GM13976 (cell line): ENCODE measurements at regions not wholly inside any gene's neighbourhood (a gene's known extent, or its start where the extent isn't known, plus 50 kb on each side); places are given as distances from the start of the nearest gene placed in this dataset.

Source experiments
- DNase-seq: peaks from one replicate; pipeline ENCODE4 v3.0.0; 2012; ENCODE audit warnings: low spot score
- CTCF ChIP-seq: IDR thresholded peaks from 2 replicates; pipeline ENCODE4 v1.5.1; 2012; ENCODE audit warnings: borderline replicate concordance, mild to moderate bottlenecking; ENCODE audit not compliant: insufficient read depth; ENCODE audit errors: extremely low read depth, missing control alignments, control extremely low read depth
- in situ Hi-C: fragments of 300-500 bp; cut with MboI; formaldehyde crosslinking; loops from one replicate; pipeline ENCODE4 v1.12.0; 2022; ENCODE audit warnings: low sequenced_read_pairs, mixed read lengths, inconsistent platforms; ENCODE audit not compliant: unreplicated experiment

- TF ChIP-seq CTCF, result no peak
- DNase-seq, result no peak
- in situ Hi-C loops, result no loop called here
These were observed 199.9 kb downstream of the SNX18 start for GRCh38 chr5:54717459-54717858.

GRCh38 chr5:54713923-54714581 lies 196.5 kb downstream of the SNX18 start:
- in situ Hi-C loops, result no loop called here
- no peak for TF ChIP-seq CTCF
- DNase-seq, result no peak

- in situ Hi-C loops, result no loop called here
- DNase-seq, result no peak
- TF ChIP-seq CTCF, result no peak
These were observed 191.5 kb downstream of the SNX18 start for GRCh38 chr5:54709096-54709495.

- in situ Hi-C loops, result no loop called here
- no peak for TF ChIP-seq CTCF
- no peak for DNase-seq
These were observed 190.3 kb downstream of the SNX18 start for GRCh38 chr5:54707841-54708240.

GRCh38 chr5:54705994-54706653 lies 188.6 kb downstream of the SNX18 start:
- in situ Hi-C loops, result no loop called here
- TF ChIP-seq CTCF, result no peak
- DNase-seq, result no peak

DNA sequence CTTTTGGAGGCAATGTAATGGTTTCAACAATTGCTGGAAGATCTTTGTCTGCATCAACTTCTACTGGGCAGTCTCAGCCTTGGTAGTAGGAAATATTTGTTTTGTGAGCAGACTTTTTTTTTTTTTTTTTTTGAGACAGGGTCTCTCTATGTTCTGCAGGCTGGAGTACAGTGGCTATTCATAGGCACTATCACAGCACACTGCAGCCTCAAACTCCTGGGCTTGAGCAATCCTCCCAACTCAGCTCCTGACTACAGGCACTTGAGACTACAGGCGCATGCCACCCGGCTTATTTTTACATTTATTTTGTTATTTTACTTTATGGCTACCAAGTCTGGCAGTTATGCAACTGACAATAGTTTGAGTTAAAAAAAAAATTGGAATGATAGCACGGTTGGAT lies 187.3 kb downstream of the SNX18 start:
- no peak for TF ChIP-seq CTCF
- in situ Hi-C loops, result no loop called here
- no peak for DNase-seq
